ENCODE measurements at regions not wholly inside any gene's neighbourhood (a gene's known extent, or its start where the extent isn't known, plus 50 kb on each side); places are given as distances from the start of the nearest gene placed in this dataset.

DNA sequence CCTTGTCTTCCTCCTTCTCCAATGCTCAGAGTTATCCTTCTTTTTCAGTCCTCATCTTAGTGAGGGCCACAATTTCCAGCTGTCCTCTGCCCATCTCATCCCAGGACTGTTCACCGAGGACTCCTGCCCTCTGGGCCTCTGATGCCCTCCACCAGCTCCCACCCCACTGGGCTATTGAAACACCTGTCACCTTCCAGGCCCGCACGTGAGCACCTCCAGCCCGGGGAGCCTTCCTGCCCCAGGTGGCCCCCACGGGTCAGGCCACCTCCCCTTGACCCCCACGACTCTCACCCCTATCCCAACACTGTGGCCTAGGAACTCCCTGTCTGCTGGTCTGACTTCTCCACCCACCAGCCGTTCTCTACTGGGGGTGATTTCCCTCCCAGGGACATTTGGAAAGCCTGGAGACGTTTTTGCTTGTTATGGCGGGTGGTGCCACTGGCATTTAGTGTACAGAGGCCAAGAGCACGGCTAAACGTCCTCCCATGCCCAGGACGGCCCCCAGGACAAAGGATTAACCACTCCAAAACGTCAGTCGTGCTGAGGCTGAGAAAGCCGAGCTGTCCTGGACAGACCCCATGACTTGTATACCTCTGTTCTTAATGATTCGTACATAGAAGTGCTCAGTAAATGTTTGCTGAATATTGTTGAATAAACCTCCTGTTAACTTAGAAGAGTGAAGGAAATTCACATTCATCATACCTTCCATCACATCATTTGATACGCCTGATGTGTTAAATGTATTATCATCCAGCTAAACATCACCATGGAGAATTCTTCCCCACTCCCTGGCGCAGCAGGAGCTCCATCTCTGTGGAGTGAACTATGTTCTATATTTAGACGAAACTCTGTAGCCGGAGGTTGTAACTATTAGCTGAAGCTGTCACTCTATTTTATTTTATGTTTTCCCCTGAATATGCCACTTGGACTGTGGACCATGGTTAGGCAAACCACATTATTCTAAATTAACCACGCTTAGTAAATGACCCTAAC lies 270.1 kb upstream of the SHH start:
- Histone ChIP-seq H3K27ac (ENCODE audit: insufficient read depth, low read depth, low read length) (no peak overlapping the region), H3K36me3 (ENCODE audit: control insufficient read depth in 2 of 2, extremely low read depth in 1 of 2, insufficient read depth in 2 of 2, low read length in 2 of 2) (no peaks in the 10 kb centered on the region), H3K9me1 (replicated peaks; ENCODE audit: control insufficient read depth, extremely low read depth, insufficient read depth, low read length) (no peaks in the 10 kb centered on the region), H4K20me1 (replicated peaks; ENCODE audit: control insufficient read depth, extremely low read depth, insufficient read depth, low read length) (no peaks in the 10 kb centered on the region), H2AFZ (ENCODE audit: low read depth, low read length) (no peak overlapping the region), H3K27me3 (ENCODE audit: control insufficient read depth in 2 of 2, insufficient read depth in 2 of 2, low read length in 2 of 2) (no peaks in the 10 kb centered on the region), H3K9me3 (replicated peaks; ENCODE audit: control insufficient read depth, insufficient read depth, low read length) (no peaks in the 10 kb centered on the region), H3K4me1 (ENCODE audit: control insufficient read depth, extremely low read depth, insufficient read depth, low read length) (no peaks in the 10 kb centered on the region), H3K9ac (replicated peaks; ENCODE audit: extremely low read depth, insufficient read depth, low read length) (no peak overlapping the region), H3K79me2 (ENCODE audit: control insufficient read depth, insufficient read depth, low read length) (no peaks in the 10 kb centered on the region), H3K4me2 (ENCODE audit: insufficient read depth, low read length) (no peak overlapping the region), H3K4me3 (replicated peaks in 1 of 3; ENCODE audit: insufficient read depth in 1 of 3, low read depth in 1 of 3, low read length in 3 of 3) (no peak overlapping the region)
- no peak for DNase-seq (ENCODE audit: low read depth, low spot score)
- TF ChIP-seq, protein P1, sequence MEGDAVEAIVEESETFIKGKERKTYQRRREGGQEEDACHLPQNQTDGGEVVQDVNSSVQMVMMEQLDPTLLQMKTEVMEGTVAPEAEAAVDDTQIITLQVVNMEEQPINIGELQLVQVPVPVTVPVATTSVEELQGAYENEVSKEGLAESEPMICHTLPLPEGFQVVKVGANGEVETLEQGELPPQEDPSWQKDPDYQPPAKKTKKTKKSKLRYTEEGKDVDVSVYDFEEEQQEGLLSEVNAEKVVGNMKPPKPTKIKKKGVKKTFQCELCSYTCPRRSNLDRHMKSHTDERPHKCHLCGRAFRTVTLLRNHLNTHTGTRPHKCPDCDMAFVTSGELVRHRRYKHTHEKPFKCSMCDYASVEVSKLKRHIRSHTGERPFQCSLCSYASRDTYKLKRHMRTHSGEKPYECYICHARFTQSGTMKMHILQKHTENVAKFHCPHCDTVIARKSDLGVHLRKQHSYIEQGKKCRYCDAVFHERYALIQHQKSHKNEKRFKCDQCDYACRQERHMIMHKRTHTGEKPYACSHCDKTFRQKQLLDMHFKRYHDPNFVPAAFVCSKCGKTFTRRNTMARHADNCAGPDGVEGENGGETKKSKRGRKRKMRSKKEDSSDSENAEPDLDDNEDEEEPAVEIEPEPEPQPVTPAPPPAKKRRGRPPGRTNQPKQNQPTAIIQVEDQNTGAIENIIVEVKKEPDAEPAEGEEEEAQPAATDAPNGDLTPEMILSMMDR (IDR thresholded peaks at IDR 0.05; ENCODE audit: extremely low read depth in 1 of 2, insufficient read depth in 1 of 2, low read depth in 1 of 2, low read length in 2 of 2): no peak
- TF ChIP-seq GATA2 (IDR thresholded peaks at IDR 0.05; ENCODE audit: insufficient read depth, insufficient read length, low read depth, low read length) (no peak), FOS (IDR thresholded peaks at IDR 0.05; ENCODE audit: borderline replicate concordance, insufficient read depth, low read length) (no peak), POLR2A (IDR thresholded peaks at IDR 0.05; ENCODE audit: low read depth, low read length) (no peak), JUN (IDR thresholded peaks at IDR 0.05; ENCODE audit: borderline replicate concordance, insufficient read depth, insufficient read length, low read depth) (no peak), MYC (IDR thresholded peaks at IDR 0.05; ENCODE audit: low read depth, low read length) (no peak), EZH2 (IDR thresholded peaks at IDR 0.05; ENCODE audit: borderline replicate concordance, low read depth, low read length, severe bottlenecking) (no peak), POLR2AphosphoS5 (IDR thresholded peaks at IDR 0.05; ENCODE audit: insufficient read depth, low read depth, low read length) (no peak)
- TF ChIP-seq, protein P2, sequence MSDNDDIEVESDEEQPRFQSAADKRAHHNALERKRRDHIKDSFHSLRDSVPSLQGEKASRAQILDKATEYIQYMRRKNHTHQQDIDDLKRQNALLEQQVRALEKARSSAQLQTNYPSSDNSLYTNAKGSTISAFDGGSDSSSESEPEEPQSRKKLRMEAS (IDR thresholded peaks at IDR 0.05; ENCODE audit: insufficient read depth, insufficient read length): no peak
- FAIRE-seq: no peak
- CTCF ChIA-PET: no interaction called here
- dilution Hi-C loops (cut with MboI; ENCODE audit: extremely low pct_ligation_motif_present, low sequenced_read_pairs): no loop called here
- BruUV-seq (replicated peaks): no TSS peak
- intact Hi-C loops (cut with micrococcal nuclease): no loop called here
- POLR2A ChIA-PET: no interaction called here
